ENCODE measurements at regions not wholly inside any gene's neighbourhood (a gene's known extent, or its start where the extent isn't known, plus 50 kb on each side); places are given as distances from the start of the nearest gene placed in this dataset.
A peak's percentile ranks its signal among the peaks of the same experiment; 100 is the strongest.
"Not testable (repeated sequence)": the region's sequence is repeated elsewhere in the genome, so short reads cannot be mapped to it uniquely, and the experiment has no call there.

- no peak for DNase-seq (ENCODE audit: low spot score)
These were observed 65.5 kb upstream of the IGLL5 start for GRCh38 chr22:22822106-22822505.

- DNase-seq (ENCODE audit: low spot score) = not testable (repeated sequence)
These were observed 65.1 kb upstream of the IGLL5 start for GRCh38 chr22:22822553-22822952.

GRCh38 chr22:22823131-22823810, 64.3 kb upstream of the IGLL5 start:
- DNase-seq (ENCODE audit: low spot score) = peak; percentile 6

- DNase-seq (ENCODE audit: low spot score) = no peak
These were observed 63.0 kb upstream of the IGLL5 start for GRCh38 chr22:22824340-22825212.

GRCh38 chr22:22825213-22825593, 62.4 kb upstream of the IGLL5 start:
- no peak for DNase-seq (ENCODE audit: low spot score)

- no peak for DNase-seq (ENCODE audit: low spot score)
These were observed 60.3 kb upstream of the IGLL5 start for GRCh38 chr22:22827187-22827939.

GRCh38 chr22:22830193-22830592, 57.4 kb upstream of the IGLL5 start:
- DNase-seq (ENCODE audit: low spot score) = no peak

GRCh38 chr22:22830957-22831688, 56.5 kb upstream of the IGLL5 start:
- DNase-seq (ENCODE audit: low spot score) = no peak

GRCh38 chr22:22833059-22833458, 54.6 kb upstream of the IGLL5 start:
- DNase-seq (ENCODE audit: low spot score) = no peak

- DNase-seq (ENCODE audit: low spot score) = no peak
These were observed 54.1 kb upstream of the IGLL5 start for GRCh38 chr22:22833488-22833887.

GRCh38 chr22:22834204-22834603, 53.4 kb upstream of the IGLL5 start:
- DNase-seq (ENCODE audit: low spot score) = no peak

GRCh38 chr22:22834783-22835182, 52.8 kb upstream of the IGLL5 start:
- no peak for DNase-seq (ENCODE audit: low spot score)

- no peak for DNase-seq (ENCODE audit: low spot score)
These were observed 52.4 kb upstream of the IGLL5 start for GRCh38 chr22:22835242-22835641.

GRCh38 chr22:22835771-22836291, 51.8 kb upstream of the IGLL5 start:
- no peak for DNase-seq (ENCODE audit: low spot score)

- DNase-seq (ENCODE audit: low spot score) = no peak
These were observed 51.0 kb upstream of the IGLL5 start for GRCh38 chr22:22836635-22837034.
